Stimulated activated naive CD8-positive, alpha-beta T cell treated with anti-CD3 and anti-CD28 coated beads, Interleukin-15, amount 100 ng/mL, for 72 hours (primary cell): ENCODE measurements at regions not wholly inside any gene's neighbourhood (a gene's known extent, or its start where the extent isn't known, plus 50 kb on each side); places are given as distances from the start of the nearest gene placed in this dataset.

Source experiments
- ATAC-seq: fragments of 150-1000 bp; cut with Tn5 transposase; 2 replicates; pipeline ENCODE4 v1.10.0; 2021; ENCODE audit warnings: mild to moderate bottlenecking, moderate library complexity
- DNase-seq, 2 donors: peaks; one replicate each; pipeline ENCODE4 v3.0.0; 2021 to 2022
- H3K27ac Mint-ChIP-seq, 2 donors: one replicate each; pipeline ENCODE4 v1.8.0; 2022; ENCODE audit warnings: mild to moderate bottlenecking in 2 of 2, mixed read lengths in 2 of 2, moderate library complexity in 2 of 2
- H3K27me3 Mint-ChIP-seq: one replicate; pipeline ENCODE4 v1.8.0; 2022; ENCODE audit warnings: mixed read lengths
- H3K4me1 Mint-ChIP-seq: one replicate; pipeline ENCODE4 v1.8.0; 2022; ENCODE audit warnings: mild to moderate bottlenecking, mixed read lengths
- H3K4me3 Mint-ChIP-seq, 2 donors: one replicate each; pipeline ENCODE4 v1.8.0; 2022; ENCODE audit warnings: mild to moderate bottlenecking in 2 of 2, mixed read lengths in 2 of 2, moderate library complexity in 1 of 2
- H3K9me3 Mint-ChIP-seq, 2 donors: one replicate each; pipeline ENCODE4 v1.8.0; 2022; ENCODE audit warnings: mixed read lengths in 2 of 2

- H3K9me3 Mint-ChIP-seq, result no peaks in the 10 kb centered on the region
- no peak overlapping the region for H3K27ac Mint-ChIP-seq
- ATAC-seq (no peak), DNase-seq (no peak)
- no peak overlapping the region for H3K4me3 Mint-ChIP-seq
- H3K4me1 Mint-ChIP-seq, result no peaks in the 10 kb centered on the region
- H3K27me3 Mint-ChIP-seq, result no peaks in the 10 kb centered on the region
These were observed 213.7 kb upstream of the TMPRSS15 start for GRCh38 chr21:18617291-18617690.

GRCh38 chr21:18620436-18620835, 216.9 kb upstream of the TMPRSS15 start:
- no peak overlapping the region for H3K27ac Mint-ChIP-seq
- no peak for DNase-seq
- H3K9me3 Mint-ChIP-seq, result no peaks in the 10 kb centered on the region
- no peak for ATAC-seq
- no peak overlapping the region for H3K4me3 Mint-ChIP-seq
- H3K4me1 Mint-ChIP-seq, result no peaks in the 10 kb centered on the region
- H3K27me3 Mint-ChIP-seq, result no peaks in the 10 kb centered on the region

GRCh38 chr21:18622383-18622782, 218.8 kb upstream of the TMPRSS15 start:
- Mint-ChIP-seq H3K27ac (no peak overlapping the region), H3K9me3 (no peaks in the 10 kb centered on the region), H3K4me3 (no peak overlapping the region), H3K4me1 (no peaks in the 10 kb centered on the region), H3K27me3 (no peaks in the 10 kb centered on the region)
- DNase-seq (no peak), ATAC-seq (no peak)

GRCh38 chr21:18630446-18630845, 226.9 kb upstream of the TMPRSS15 start:
- no peak for ATAC-seq
- no peak for DNase-seq
- Mint-ChIP-seq H3K4me3 (no peak overlapping the region), H3K4me1 (no peaks in the 10 kb centered on the region), H3K27me3 (no peaks in the 10 kb centered on the region), H3K27ac (no peak overlapping the region), H3K9me3 (peaks cover 14 to 16% of the 10 kb centered on the region in 2 donors)

GRCh38 chr21:18636897-18637296, 233.3 kb upstream of the TMPRSS15 start:
- Mint-ChIP-seq H3K4me1 (no peaks in the 10 kb centered on the region), H3K9me3 (peaks cover 20 to 23% of the 10 kb centered on the region in 2 donors), H3K27me3 (no peaks in the 10 kb centered on the region), H3K27ac (no peak overlapping the region), H3K4me3 (no peak overlapping the region)
- no peak for ATAC-seq
- DNase-seq, result no peak

- DNase-seq (no peak), ATAC-seq (no peak)
- H3K27me3 Mint-ChIP-seq, result no peaks in the 10 kb centered on the region
- no peaks in the 10 kb centered on the region for H3K4me1 Mint-ChIP-seq
- H3K4me3 Mint-ChIP-seq, result no peak overlapping the region
- H3K9me3 Mint-ChIP-seq, result no peaks in the 10 kb centered on the region
- no peak overlapping the region for H3K27ac Mint-ChIP-seq
These were observed 242.5 kb upstream of the TMPRSS15 start for GRCh38 chr21:18646116-18646515.

GRCh38 chr21:18655931-18656330, 252.3 kb upstream of the TMPRSS15 start:
- Mint-ChIP-seq H3K27me3 (no peaks in the 10 kb centered on the region), H3K4me1 (no peaks in the 10 kb centered on the region), H3K9me3 (no peaks in the 10 kb centered on the region), H3K27ac (no peak overlapping the region), H3K4me3 (no peak overlapping the region)
- no peak for ATAC-seq
- no peak for DNase-seq

GRCh38 chr21:18661842-18662241, 258.3 kb upstream of the TMPRSS15 start:
- no peaks in the 10 kb centered on the region for H3K27me3 Mint-ChIP-seq
- ATAC-seq, result no peak
- H3K9me3 Mint-ChIP-seq, result no peaks in the 10 kb centered on the region
- H3K4me3 Mint-ChIP-seq, result no peak overlapping the region
- H3K27ac Mint-ChIP-seq, result no peak overlapping the region
- no peak for DNase-seq
- no peaks in the 10 kb centered on the region for H3K4me1 Mint-ChIP-seq

- no peaks in the 10 kb centered on the region for H3K9me3 Mint-ChIP-seq
- H3K27ac Mint-ChIP-seq, result no peak overlapping the region
- ATAC-seq (no peak), DNase-seq (no peak)
- H3K4me1 Mint-ChIP-seq, result no peaks in the 10 kb centered on the region
- H3K27me3 Mint-ChIP-seq, result no peaks in the 10 kb centered on the region
- no peak overlapping the region for H3K4me3 Mint-ChIP-seq
These were observed 260.1 kb upstream of the TMPRSS15 start for GRCh38 chr21:18663663-18664062.

GRCh38 chr21:18666725-18667124, 263.1 kb upstream of the TMPRSS15 start:
- H3K27me3 Mint-ChIP-seq, result no peaks in the 10 kb centered on the region
- ATAC-seq (no peak), DNase-seq (no peak)
- H3K4me1 Mint-ChIP-seq, result no peaks in the 10 kb centered on the region
- peaks cover 7% of the 10 kb centered on the region in 2 donors for H3K9me3 Mint-ChIP-seq
- H3K27ac Mint-ChIP-seq, result no peak overlapping the region
- H3K4me3 Mint-ChIP-seq, result no peak overlapping the region

GRCh38 chr21:18673789-18674188, 270.2 kb upstream of the TMPRSS15 start:
- no peak for DNase-seq
- H3K27me3 Mint-ChIP-seq, result no peaks in the 10 kb centered on the region
- H3K4me3 Mint-ChIP-seq, result no peak overlapping the region
- ATAC-seq, result no peak
- no peak overlapping the region for H3K27ac Mint-ChIP-seq
- no peaks in the 10 kb centered on the region for H3K4me1 Mint-ChIP-seq
- H3K9me3 Mint-ChIP-seq, result peaks cover 12 to 14% of the 10 kb centered on the region in 2 donors

GRCh38 chr21:18677632-18678031, 274.0 kb upstream of the TMPRSS15 start:
- Mint-ChIP-seq H3K9me3 (peaks cover 7 to 15% of the 10 kb centered on the region in 2 donors), H3K4me1 (no peaks in the 10 kb centered on the region), H3K27ac (no peak overlapping the region), H3K4me3 (no peak overlapping the region), H3K27me3 (no peaks in the 10 kb centered on the region)
- ATAC-seq, result no peak
- DNase-seq, result no peak

GRCh38 chr21:18705971-18706370, 302.4 kb upstream of the TMPRSS15 start:
- H3K4me1 Mint-ChIP-seq, result no peaks in the 10 kb centered on the region
- H3K27me3 Mint-ChIP-seq, result no peaks in the 10 kb centered on the region
- ATAC-seq, result no peak

GRCh38 chr21:18711662-18712061, 308.1 kb upstream of the TMPRSS15 start:
- Mint-ChIP-seq H3K27ac (no peak overlapping the region), H3K9me3 (peaks cover 8 to 25% of the 10 kb centered on the region in 2 donors), H3K4me1 (no peaks in the 10 kb centered on the region), H3K27me3 (no peaks in the 10 kb centered on the region), H3K4me3 (no peak overlapping the region)
- ATAC-seq (no peak), DNase-seq (no peak)

More at GRCh38 chr21:18705971-18706370, 302.4 kb upstream of the TMPRSS15 start:
- no peak for DNase-seq
- Mint-ChIP-seq H3K4me3 (no peak overlapping the region), H3K9me3 (peaks cover 0 to 13% of the 10 kb centered on the region in 2 donors), H3K27ac (no peak overlapping the region)

GRCh38 chr21:18715606-18716005, 312.0 kb upstream of the TMPRSS15 start:
- Mint-ChIP-seq H3K9me3 (peaks cover 8 to 25% of the 10 kb centered on the region in 2 donors), H3K4me1 (no peaks in the 10 kb centered on the region), H3K4me3 (no peak overlapping the region), H3K27me3 (no peaks in the 10 kb centered on the region), H3K27ac (no peak overlapping the region)
- ATAC-seq, result no peak
- no peak for DNase-seq

- Mint-ChIP-seq H3K9me3 (peaks cover 8 to 22% of the 10 kb centered on the region in 2 donors), H3K4me1 (no peaks in the 10 kb centered on the region), H3K27me3 (no peaks in the 10 kb centered on the region), H3K4me3 (no peak overlapping the region), H3K27ac (no peak overlapping the region)
- DNase-seq (no peak), ATAC-seq (no peak)
These were observed 313.1 kb upstream of the TMPRSS15 start for GRCh38 chr21:18716578-18717138.

- no peaks in the 10 kb centered on the region for H3K9me3 Mint-ChIP-seq
- no peak overlapping the region for H3K4me3 Mint-ChIP-seq
- no peaks in the 10 kb centered on the region for H3K4me1 Mint-ChIP-seq
- no peaks in the 10 kb centered on the region for H3K27me3 Mint-ChIP-seq
- no peak overlapping the region for H3K27ac Mint-ChIP-seq
- no peak for DNase-seq
- no peak for ATAC-seq
These were observed 318.6 kb upstream of the TMPRSS15 start for GRCh38 chr21:18722193-18722592.
